ENCODE measurements at regions not wholly inside any gene's neighbourhood (a gene's known extent, or its start where the extent isn't known, plus 50 kb on each side); places are given as distances from the start of the nearest gene placed in this dataset.
"Not testable (repeated sequence)": the region's sequence is repeated elsewhere in the genome, so short reads cannot be mapped to it uniquely, and the experiment has no call there.

DNA sequence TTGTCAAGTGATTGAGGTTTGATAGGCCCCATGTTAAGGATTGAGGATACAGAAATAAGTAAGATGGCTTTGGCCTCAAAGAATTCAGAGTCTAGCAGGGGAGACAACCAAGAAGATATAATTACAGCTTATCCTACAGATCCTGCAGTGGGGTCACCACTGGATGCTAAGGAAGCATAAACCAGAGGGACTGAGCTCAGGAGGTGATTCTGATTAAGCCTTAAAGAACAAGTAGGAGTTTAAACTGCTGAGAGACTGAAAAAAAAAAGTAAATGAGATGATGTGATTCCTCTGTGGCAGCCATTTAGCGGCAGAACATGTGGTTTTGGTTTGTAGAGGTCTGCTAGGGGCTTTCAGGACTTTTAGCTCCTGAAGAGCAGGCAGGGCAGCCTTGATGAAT lies 72.1 kb upstream of the ROPN1 start:
- no peaks in the 10 kb centered on the region for H3K4me1 ChIP-seq
- Mint-ChIP-seq H3K27ac (ENCODE audit: unreplicated experiment) (no peak overlapping the region), H3K9me3 (ENCODE audit: unreplicated experiment) (no peaks in the 10 kb centered on the region), H3K4me1 (ENCODE audit: low read depth, unreplicated experiment) (no peaks in the 10 kb centered on the region), H3K36me3 (ENCODE audit: insufficient read depth, unreplicated experiment) (no peaks in the 10 kb centered on the region), H3K4me3 (ENCODE audit: unreplicated experiment) (no peak overlapping the region), H3K27me3 (ENCODE audit: insufficient read depth, unreplicated experiment) (peaks cover 7% of the 10 kb centered on the region)
- POLR2A ChIA-PET, result no interaction called here
- peaks cover 1% of the 10 kb centered on the region; the same call in 1 of the 2 replicates for H3K27me3 ChIP-seq (replicated peaks; ENCODE audit: control insufficient read depth, insufficient read depth, low read length)
- no peak overlapping the region for H3K4me3 ChIP-seq (ENCODE audit: low read depth, low read length)
- BruUV-seq (replicated peaks), result no TSS peak
- TF ChIP-seq, protein P1, sequence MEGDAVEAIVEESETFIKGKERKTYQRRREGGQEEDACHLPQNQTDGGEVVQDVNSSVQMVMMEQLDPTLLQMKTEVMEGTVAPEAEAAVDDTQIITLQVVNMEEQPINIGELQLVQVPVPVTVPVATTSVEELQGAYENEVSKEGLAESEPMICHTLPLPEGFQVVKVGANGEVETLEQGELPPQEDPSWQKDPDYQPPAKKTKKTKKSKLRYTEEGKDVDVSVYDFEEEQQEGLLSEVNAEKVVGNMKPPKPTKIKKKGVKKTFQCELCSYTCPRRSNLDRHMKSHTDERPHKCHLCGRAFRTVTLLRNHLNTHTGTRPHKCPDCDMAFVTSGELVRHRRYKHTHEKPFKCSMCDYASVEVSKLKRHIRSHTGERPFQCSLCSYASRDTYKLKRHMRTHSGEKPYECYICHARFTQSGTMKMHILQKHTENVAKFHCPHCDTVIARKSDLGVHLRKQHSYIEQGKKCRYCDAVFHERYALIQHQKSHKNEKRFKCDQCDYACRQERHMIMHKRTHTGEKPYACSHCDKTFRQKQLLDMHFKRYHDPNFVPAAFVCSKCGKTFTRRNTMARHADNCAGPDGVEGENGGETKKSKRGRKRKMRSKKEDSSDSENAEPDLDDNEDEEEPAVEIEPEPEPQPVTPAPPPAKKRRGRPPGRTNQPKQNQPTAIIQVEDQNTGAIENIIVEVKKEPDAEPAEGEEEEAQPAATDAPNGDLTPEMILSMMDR (IDR thresholded peaks at IDR 0.05; ENCODE audit: insufficient read depth in 1 of 2, low read depth in 1 of 2, low read length in 1 of 2, severe bottlenecking in 1 of 2, unreplicated experiment in 1 of 2), result no peak
- CTCF ChIA-PET, result interaction anchor here (1.6 kb wide), 1 partner anchor 31 kb away, joined by 4 read pairs; the partner anchor contains the start of gene KALRN
- intact Hi-C loops (cut with micrococcal nuclease; ENCODE audit: unreplicated experiment), result no loop called here
- no peak for DNase-seq
- no peaks in the 10 kb centered on the region for H3K36me3 ChIP-seq (ENCODE audit: control insufficient read depth, insufficient read depth, low read length)
- no peaks in the 10 kb centered on the region for H3K9me3 ChIP-seq

DNA sequence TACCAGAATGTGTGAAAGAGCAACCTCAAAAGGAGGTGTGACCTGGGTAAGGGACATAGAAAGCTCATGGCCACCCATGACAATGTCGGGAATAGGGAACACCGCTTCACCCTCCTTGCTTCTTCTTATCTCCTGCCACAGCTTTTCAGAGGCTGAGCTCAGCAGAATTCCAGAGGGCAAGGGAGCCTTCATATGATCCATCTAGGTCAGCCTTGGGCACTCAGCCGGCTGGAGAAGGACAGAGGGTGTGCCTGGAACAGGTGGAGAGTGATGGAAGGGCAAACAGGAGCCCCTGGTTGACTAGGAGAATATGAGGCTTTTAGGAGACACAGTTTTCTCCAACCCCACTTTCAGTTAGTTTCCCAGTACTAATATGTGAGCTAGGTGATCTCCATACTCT lies 74.6 kb upstream of the ROPN1 start:
- CTCF ChIA-PET; POLR2A ChIA-PET; DNase-seq; intact Hi-C loops (cut with micrococcal nuclease; ENCODE audit: unreplicated experiment); H3K9me3 Mint-ChIP-seq (ENCODE audit: unreplicated experiment); BruUV-seq (replicated peaks); H3K27ac Mint-ChIP-seq (ENCODE audit: unreplicated experiment); H3K4me3 Mint-ChIP-seq (ENCODE audit: unreplicated experiment); H3K9me3 ChIP-seq; H3K36me3 ChIP-seq (ENCODE audit: control insufficient read depth, insufficient read depth, low read length); H3K4me1 Mint-ChIP-seq (ENCODE audit: low read depth, unreplicated experiment); H3K27me3 ChIP-seq (replicated peaks; ENCODE audit: control insufficient read depth, insufficient read depth, low read length); H3K36me3 Mint-ChIP-seq (ENCODE audit: insufficient read depth, unreplicated experiment); H3K4me3 ChIP-seq (ENCODE audit: low read depth, low read length); H3K4me1 ChIP-seq: not testable (repeated sequence)
- H3K27me3 Mint-ChIP-seq (ENCODE audit: insufficient read depth, unreplicated experiment), result peaks cover 10% of the 10 kb centered on the region

DNA sequence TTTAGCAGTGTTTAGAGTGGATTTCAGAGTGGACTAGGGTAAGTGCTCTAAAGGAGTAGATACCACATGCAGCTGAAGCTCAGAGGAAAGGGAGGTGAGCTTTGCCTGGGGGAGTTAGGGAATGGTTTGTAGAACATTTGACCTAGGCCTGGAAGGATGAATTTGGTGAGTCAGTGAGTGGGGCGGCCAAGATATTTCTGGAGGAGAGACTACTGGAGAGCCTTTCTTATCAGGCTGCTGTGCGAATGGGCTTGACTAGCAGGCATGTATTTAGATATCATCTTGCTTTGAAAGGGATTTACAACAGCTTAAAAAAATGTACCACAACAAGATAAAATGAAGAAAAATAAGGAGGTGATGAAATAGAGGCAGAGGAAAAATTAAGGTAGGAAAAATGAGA lies 77.8 kb upstream of the ROPN1 start:
- H3K27ac Mint-ChIP-seq (ENCODE audit: unreplicated experiment); H3K36me3 Mint-ChIP-seq (ENCODE audit: insufficient read depth, unreplicated experiment): not testable (repeated sequence)

DNA sequence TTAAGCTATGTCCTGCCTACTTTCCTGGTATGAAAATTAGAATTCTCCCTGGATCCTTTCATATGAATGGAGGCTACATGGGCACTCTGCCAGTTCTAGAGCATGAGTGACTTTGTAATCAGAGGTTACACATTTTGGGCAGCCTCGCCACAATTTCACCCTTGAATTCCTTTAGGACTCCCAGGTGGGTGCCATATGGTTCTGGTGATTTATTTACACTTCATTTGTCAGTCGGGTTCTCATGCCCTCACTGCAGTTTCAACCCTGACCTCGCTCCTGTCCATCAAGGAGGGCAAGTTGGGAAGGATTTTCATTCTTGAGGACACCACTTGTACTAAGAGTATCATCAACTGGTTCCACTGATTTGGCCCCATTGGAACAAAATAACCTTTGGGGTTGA lies 83.2 kb upstream of the ROPN1 start:
- H3K9me3 ChIP-seq; POLR2A ChIA-PET; DNase-seq; CTCF ChIA-PET; H3K36me3 Mint-ChIP-seq (ENCODE audit: insufficient read depth, unreplicated experiment); H3K9me3 Mint-ChIP-seq (ENCODE audit: unreplicated experiment); H3K27me3 ChIP-seq (replicated peaks; ENCODE audit: control insufficient read depth, insufficient read depth, low read length); H3K36me3 ChIP-seq (ENCODE audit: control insufficient read depth, insufficient read depth, low read length); H3K4me3 ChIP-seq (ENCODE audit: low read depth, low read length); H3K4me3 Mint-ChIP-seq (ENCODE audit: unreplicated experiment); H3K27ac Mint-ChIP-seq (ENCODE audit: unreplicated experiment); H3K4me1 Mint-ChIP-seq (ENCODE audit: low read depth, unreplicated experiment); BruUV-seq (replicated peaks); H3K4me1 ChIP-seq: not testable (repeated sequence)
- peaks cover 17% of the 10 kb centered on the region for H3K27me3 Mint-ChIP-seq (ENCODE audit: insufficient read depth, unreplicated experiment)
- intact Hi-C loops (cut with micrococcal nuclease; ENCODE audit: unreplicated experiment), result loop anchor here (5.0 kb wide), 1 partner anchor 207 kb away; no protein-coding TSS in a partner anchor

More for the DNA sequence above, 77.8 kb upstream of the ROPN1 start:
- intact Hi-C loops (cut with micrococcal nuclease; ENCODE audit: unreplicated experiment); H3K9me3 ChIP-seq; H3K36me3 ChIP-seq (ENCODE audit: control insufficient read depth, insufficient read depth, low read length); H3K27me3 ChIP-seq (replicated peaks; ENCODE audit: control insufficient read depth, insufficient read depth, low read length); H3K4me1 ChIP-seq; H3K4me3 Mint-ChIP-seq (ENCODE audit: unreplicated experiment); H3K4me3 ChIP-seq (ENCODE audit: low read depth, low read length); BruUV-seq (replicated peaks); CTCF ChIA-PET; H3K9me3 Mint-ChIP-seq (ENCODE audit: unreplicated experiment); H3K4me1 Mint-ChIP-seq (ENCODE audit: low read depth, unreplicated experiment); POLR2A ChIA-PET; DNase-seq: not testable (repeated sequence)
- H3K27me3 Mint-ChIP-seq (ENCODE audit: insufficient read depth, unreplicated experiment), result peaks cover 14% of the 10 kb centered on the region
